GM13976 (cell line): ENCODE measurements at regions not wholly inside any gene's neighbourhood (a gene's known extent, or its start where the extent isn't known, plus 50 kb on each side); places are given as distances from the start of the nearest gene placed in this dataset.
A peak's percentile ranks its signal among the peaks of the same experiment; 100 is the strongest.

Source experiments
- DNase-seq: peaks from one replicate; pipeline ENCODE4 v3.0.0; 2012; ENCODE audit warnings: low spot score
- in situ Hi-C: fragments of 300-500 bp; cut with MboI; formaldehyde crosslinking; loops from one replicate; pipeline ENCODE4 v1.12.0; 2022; ENCODE audit warnings: low sequenced_read_pairs, mixed read lengths, inconsistent platforms; ENCODE audit not compliant: unreplicated experiment
- TF ChIP-seq, protein P1 (sequence below): IDR thresholded peaks from 2 replicates; pipeline ENCODE4 v1.5.1; 2012; ENCODE audit warnings: borderline replicate concordance, mild to moderate bottlenecking; ENCODE audit not compliant: insufficient read depth; ENCODE audit errors: extremely low read depth, missing control alignments, control extremely low read depth

DNA sequence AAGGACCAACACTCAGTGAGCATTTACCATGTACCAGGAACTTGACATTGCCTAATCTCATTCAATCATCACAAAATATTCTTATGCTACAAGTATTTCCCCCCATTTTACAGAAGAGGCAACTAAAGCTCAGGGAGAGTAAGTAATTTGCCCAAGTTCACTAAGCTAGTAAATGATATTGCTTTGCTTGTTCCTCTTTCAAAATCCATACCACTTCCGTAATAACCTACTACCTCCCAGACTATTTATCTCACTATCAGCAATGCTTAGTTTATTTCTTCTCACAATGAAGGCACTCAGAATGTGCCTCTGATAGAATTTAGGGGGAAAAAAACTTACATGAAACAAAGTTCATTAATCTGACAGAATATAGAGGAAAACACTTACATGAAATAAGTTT lies 1070.9 kb upstream of the FANCL start:
- in situ Hi-C loops = loop anchor here (25.0 kb wide), 1 partner anchor 1250 kb away; the partner anchor contains the start of gene BCL11A
- DNase-seq = no peak
- TF ChIP-seq, protein P1, sequence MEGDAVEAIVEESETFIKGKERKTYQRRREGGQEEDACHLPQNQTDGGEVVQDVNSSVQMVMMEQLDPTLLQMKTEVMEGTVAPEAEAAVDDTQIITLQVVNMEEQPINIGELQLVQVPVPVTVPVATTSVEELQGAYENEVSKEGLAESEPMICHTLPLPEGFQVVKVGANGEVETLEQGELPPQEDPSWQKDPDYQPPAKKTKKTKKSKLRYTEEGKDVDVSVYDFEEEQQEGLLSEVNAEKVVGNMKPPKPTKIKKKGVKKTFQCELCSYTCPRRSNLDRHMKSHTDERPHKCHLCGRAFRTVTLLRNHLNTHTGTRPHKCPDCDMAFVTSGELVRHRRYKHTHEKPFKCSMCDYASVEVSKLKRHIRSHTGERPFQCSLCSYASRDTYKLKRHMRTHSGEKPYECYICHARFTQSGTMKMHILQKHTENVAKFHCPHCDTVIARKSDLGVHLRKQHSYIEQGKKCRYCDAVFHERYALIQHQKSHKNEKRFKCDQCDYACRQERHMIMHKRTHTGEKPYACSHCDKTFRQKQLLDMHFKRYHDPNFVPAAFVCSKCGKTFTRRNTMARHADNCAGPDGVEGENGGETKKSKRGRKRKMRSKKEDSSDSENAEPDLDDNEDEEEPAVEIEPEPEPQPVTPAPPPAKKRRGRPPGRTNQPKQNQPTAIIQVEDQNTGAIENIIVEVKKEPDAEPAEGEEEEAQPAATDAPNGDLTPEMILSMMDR = no peak

DNA sequence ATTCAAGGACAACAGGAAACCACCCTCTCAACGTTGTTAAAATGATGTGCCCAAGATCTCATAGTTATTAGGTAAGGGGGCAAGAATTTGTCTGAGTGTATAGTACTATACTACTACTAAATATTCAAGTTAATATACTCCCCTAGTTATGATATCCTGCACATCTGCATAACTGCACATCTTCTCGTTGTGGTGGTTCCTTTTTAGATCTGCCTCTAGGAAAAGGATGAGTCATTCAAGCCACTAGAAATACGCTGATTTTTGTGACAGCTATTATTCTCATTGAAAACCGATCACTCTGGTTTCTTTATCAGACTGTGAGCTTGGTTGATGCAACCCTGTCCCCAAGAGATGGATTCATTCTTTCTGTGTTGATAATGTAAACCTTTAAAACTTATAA lies 1067.0 kb upstream of the FANCL start:
- in situ Hi-C loops = loop anchor here (25.0 kb wide), 1 partner anchor 1254 kb away; the partner anchor contains the start of gene BCL11A
- TF ChIP-seq, protein P1 = no peak
- no peak for DNase-seq

DNA sequence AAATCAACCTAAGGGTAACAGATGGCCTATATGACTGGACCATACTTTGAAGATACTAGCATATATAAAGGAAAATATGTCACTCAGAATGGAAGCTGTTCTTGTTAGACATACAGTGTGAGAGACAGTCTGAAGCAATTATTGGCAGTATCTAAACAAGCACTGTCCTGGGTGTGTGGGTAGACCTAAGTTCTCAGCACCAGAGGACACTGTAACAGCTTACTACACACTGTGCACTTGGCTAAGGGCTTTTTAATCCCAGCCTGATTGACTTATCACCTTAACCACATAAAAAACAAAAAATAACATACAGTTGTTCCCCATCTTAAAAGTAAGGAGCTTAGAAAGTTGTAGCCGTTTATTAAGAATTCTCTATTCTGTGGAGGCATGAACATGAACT lies 1066.1 kb upstream of the FANCL start:
- DNase-seq = no peak
- TF ChIP-seq, protein P1 = no peak
- in situ Hi-C loops = loop anchor here (25.0 kb wide), 1 partner anchor 1255 kb away; the partner anchor contains the start of gene BCL11A

DNA sequence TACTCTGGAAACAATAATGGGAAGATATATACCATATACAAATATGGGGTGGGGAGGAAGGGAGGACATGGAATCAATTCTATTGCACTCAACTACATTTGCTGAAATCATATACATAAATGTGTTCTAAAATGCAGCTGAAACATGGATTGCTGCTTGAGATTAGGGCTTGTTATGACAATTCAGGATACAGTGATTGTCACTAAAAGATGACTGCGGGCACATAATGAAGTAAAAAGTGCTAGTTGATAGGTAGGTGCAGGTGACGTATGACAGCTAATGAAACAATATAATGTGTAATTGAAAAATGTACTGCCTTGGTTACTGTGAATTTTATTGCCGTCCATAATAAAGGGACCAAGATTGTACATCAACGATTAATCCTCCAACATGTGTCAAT lies 1062.1 kb upstream of the FANCL start:
- TF ChIP-seq, protein P1 = no peak
- in situ Hi-C loops = loop anchor here (25.0 kb wide), 1 partner anchor 1259 kb away; the partner anchor contains the start of gene BCL11A
- no peak for DNase-seq

DNA sequence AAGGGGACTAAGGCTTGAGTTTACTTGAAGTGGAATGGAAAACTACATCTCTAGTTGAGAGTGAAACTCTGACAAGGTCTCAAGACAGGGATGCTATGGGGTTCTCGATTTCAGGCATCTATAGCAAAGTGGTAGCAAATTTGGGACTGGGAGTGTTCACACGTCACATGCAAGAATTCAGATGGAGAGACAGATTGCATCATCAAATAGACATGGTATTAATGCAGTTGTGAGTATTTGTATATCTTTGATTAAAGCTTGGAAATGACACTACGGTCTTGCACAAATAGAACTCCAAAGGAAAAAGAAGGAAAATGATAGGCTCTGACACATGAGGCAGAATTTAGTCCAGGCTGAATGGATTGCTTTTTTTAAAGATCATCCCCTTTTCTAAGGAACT lies 1061.6 kb upstream of the FANCL start:
- in situ Hi-C loops = loop anchor here (25.0 kb wide), 1 partner anchor 1260 kb away; the partner anchor contains the start of gene BCL11A
- TF ChIP-seq, protein P1 = no peak
- no peak for DNase-seq

DNA sequence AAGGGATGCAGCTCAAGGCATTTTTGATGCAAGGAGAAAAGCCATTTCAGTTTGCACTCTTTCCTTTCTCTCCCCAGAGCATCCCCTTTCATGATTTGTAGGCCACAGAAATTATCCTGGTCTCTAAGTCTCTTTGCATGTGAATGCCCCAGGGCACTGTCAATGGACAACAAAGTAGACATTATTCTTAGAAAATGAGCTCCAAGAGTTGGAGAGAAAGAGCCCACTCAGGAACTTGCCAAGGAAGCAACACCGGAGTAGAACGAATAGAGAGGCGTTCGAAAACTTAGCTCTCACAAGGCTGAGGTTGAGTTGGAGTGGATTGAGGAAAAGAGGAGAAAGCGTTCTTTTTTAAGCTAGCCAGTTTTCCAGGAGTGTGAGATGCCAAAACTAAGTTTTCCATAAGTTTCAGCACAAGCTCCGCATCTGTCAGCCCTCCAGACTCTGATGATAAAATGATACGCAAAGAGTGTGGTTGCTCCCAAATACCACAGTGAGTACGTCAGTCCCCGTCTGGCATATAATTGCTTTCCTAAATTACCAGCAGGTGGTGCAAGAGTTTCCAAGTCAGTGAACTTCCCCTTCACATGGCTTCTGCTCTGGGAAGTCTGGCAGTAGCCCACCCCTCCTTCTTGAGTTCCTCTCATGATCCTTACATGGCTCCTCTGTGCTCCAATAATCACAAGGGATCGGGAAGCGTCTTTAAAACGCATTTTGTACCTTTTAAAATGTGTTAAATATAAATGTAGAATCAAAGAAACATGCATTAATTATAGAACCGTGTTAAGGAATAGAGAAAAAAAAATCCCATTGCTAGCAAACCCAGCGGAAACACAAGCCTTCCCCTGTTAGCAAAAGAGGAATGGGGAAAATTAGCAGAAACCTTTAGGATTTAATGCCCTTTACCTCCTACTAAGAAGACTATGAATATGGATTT lies 1060.6 kb upstream of the FANCL start:
- in situ Hi-C loops = loop anchor here (25.0 kb wide), 1 partner anchor 1261 kb away; the partner anchor contains the start of gene BCL11A
- TF ChIP-seq, protein P1 = peak; percentile 37
- DNase-seq = peak; percentile 3
